GM18858 (cell line): ENCODE measurements at regions not wholly inside any gene's neighbourhood (a gene's known extent, or its start where the extent isn't known, plus 50 kb on each side); places are given as distances from the start of the nearest gene placed in this dataset.

Experiments
- ATAC-seq: cut with Tn5 transposase; IDR thresholded peaks from one replicate; pipeline ENCODE4 v1.9.1; 2021; ENCODE audit not compliant: unreplicated experiment

DNA sequence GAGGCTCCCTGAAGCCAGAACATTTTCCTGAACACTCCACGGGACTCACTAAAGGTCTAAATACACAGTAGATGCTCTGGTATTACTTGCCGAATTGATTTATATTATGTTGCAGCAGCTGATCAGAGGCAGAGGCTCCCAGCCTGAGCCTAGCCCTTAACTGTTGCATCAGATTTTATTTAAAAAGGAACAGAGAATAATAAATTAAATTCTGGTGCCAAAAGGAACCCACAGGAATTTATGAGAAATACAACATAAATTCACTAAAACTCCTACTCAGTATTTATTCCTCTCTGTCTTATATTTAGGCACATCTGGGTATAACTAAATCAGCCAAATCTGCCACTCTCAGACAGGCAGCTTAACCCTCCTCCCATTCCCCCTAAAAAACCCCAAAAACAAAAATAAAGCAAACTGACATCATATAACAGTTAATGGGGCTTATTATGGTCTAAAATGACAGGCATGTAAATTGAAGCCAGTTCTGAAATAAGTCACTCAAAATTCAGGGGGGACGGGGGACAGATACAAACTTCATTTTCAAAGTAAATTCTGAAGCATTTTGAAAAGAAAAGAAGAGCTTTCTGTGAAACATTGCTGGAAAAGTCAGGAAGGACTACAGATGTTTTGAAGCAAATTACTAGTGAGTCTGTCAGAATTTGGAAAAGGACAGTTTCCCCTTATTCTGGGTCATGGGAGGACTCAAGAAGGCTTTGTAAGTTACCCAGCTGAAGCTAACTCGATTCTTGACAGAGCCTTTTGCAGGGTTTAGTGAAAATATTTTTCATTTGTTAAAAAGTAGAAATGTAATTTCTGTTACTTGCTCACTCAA lies 53.8 kb upstream of the CORO2B start:
- no peak for ATAC-seq

DNA sequence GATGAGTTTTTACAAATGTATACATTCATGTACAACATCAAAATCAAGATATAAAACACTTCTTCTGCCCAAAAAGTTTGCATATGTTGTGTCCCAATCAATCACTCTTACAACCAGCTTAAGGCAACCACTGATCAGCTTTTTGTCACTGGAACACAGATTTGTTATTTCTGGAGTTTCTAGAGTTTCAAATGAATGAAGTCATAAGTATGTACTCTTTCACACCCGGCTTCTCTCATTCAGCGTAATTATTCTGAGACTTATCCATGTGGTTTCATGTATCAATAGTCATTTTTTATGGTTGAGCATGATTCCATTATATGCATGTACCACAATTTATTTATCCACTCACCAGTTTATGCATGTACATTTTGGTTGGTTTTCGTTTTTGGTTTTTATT lies 53.0 kb upstream of the CORO2B start:
- ATAC-seq = no peak

DNA sequence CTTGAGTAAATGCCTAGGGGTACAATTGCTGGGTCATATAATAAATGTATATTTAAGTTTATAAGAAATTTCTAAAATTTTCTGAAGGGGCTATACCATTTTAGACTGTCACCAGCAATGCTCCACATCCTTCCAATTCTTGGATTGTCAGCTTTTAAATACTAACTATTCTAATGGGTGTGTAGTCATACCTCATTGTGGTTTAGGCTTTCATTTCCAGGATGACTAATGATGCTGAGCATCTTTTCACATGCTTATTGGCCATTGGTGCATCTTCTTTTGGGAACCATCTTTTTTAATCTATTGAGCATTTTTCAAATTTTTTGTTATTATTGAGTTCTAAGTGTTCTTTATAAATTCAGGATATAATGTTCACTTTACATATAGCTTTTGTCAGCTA lies 52.5 kb upstream of the CORO2B start:
- peak; percentile 57 for ATAC-seq

DNA sequence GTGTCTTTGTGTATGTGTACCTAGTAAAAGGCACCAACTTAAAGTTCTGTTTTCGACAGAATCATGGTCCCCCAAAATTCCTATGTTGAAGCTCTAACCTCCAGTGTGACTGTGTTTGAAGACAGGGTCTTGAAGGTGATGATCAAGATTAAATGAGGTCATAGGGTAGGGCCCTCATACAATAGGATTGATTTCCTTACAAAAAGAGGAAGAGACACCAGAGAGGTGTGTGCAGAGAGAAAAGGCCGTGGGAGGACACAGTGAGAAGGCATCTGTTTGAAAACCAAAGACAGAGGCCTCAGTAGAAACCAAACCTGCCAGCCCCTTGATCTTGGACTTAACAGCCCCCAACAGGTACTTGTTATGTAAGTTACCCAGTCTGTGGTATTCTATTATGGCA lies 52.0 kb upstream of the CORO2B start:
- ATAC-seq = no peak

DNA sequence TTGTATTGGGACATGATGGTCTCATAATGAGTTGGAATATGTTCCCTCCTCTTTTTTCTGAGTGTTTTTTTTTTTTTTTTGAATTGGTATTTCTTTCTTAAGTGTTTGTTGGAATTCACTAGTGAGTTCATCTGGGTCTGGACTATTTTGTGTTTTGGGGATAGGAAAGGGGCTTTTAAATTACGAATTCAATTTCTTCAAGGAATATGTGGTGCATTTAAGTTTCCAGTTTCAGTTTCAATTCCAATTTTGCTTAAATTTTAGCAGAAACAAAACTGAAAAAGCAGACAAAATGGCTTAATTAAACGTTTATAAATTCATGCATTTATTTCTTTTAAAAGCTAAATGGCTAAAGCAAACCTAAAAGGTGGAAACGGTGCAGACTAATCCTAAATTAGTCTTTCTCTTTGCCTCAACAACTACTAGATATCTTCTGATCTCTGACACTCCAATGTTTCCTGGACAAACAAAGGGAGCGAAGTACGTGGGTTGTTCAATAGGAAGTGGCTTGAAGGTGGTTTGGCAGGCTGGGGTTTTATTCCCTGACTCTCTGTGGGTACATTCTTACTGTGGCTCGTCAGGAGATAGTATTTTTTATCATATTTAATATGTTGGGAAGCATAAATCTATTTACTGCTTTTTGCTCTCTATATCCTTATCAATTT lies 50.0 kb upstream of the CORO2B start:
- ATAC-seq = no peak
